Putamen (tissue), 1 donor: ENCODE measurements at regions not wholly inside any gene's neighbourhood (a gene's known extent, or its start where the extent isn't known, plus 50 kb on each side); places are given as distances from the start of the nearest gene placed in this dataset.

Experiments
- DNase-seq: peaks from one replicate; pipeline ENCODE4 v3.0.0-alpha.2; 2016; ENCODE audit warnings: low spot score

GRCh38 chr1:235011599-235012435 lies 116.8 kb downstream of the TOMM20 start:
- DNase-seq = no peak

DNA sequence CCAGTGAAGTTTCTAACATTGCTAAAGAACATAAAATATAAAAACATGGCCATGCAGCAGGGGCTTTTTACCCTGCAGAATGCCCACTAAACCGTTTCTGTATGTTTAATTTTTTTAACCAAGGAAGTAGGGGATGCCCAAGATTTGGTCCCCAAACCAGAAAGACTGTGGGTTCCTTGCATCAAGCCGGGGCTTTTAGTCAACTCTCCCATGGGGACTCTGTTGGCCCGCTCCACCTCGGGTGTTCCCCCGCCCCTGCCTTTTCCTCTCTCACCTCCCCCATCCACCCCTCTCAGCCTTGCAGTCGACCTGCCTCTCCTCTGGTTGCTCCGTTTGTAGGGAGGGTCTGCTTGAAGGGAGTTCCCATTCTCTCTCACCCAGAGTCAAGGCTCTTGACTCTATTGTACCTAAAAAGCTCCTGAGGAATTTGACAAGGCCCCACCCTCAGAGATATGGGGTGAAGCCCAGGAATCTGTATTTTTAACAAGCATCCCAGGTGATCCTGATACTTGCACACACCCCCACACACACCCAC lies 117.5 kb downstream of the TOMM20 start:
- DNase-seq = no peak

- DNase-seq = no peak
These were observed 118.9 kb downstream of the TOMM20 start for GRCh38 chr1:235009561-235010306.

- no peak for DNase-seq
These were observed 119.6 kb downstream of the TOMM20 start for GRCh38 chr1:235009074-235009473.

GRCh38 chr1:235008239-235008638 lies 120.4 kb downstream of the TOMM20 start:
- no peak for DNase-seq

DNA sequence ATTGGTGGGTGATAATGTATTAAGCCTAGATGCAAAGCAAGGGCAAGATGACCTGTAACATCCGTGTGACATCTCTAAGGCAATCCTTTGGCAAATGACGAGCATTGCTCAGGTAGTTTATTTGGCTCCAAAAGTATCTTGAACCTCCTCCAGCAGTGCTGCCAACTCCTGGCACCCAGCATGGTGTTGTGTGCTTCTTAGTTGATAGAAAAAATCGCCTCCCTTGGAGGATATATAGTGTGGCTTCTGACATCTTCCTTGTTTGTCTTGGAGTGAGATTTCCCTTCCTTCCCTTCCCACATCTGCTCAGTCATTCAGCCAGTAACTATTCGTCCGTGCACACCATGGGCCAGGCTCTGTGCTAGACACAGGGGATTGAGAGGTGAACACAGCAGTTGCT lies 121.8 kb downstream of the TOMM20 start:
- DNase-seq = no peak

DNA sequence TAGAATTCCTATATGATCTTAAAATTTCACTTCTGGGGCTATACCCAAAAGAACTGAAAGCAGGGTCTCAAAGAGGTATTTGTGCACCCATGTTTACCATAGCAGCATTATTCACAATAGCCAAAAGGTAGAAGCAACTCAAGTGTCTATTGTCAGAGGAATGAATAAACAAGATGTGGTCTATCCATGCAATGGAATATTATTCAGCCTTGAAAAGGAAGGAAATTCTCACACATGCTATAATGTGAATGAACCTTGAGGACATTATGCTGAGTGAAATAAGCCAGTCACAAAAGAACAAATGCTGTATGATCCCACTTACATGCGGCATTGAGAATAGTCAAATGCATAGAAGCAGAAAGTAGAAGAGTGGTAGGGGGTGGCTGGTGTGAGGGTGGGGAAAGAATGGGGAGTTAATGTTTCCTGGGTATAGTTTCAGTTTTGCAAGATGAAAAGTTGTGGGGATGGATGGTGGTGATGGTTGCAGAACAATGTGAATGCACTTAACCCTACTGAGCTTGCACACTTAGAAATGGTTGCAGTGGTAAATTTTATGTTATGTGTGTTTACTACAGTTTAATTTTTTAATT lies 122.4 kb downstream of the TOMM20 start:
- no peak for DNase-seq

GRCh38 chr1:235004840-235005391 lies 123.7 kb downstream of the TOMM20 start:
- no peak for DNase-seq

- DNase-seq = no peak
These were observed 124.4 kb downstream of the TOMM20 start for GRCh38 chr1:235004276-235004675.

GRCh38 chr1:235002706-235003300 lies 125.8 kb downstream of the TOMM20 start:
- no peak for DNase-seq

- no peak for DNase-seq
These were observed 129.1 kb downstream of the TOMM20 start for GRCh38 chr1:234999513-234999940.

GRCh38 chr1:234997896-234998741 lies 130.5 kb downstream of the TOMM20 start:
- no peak for DNase-seq

DNA sequence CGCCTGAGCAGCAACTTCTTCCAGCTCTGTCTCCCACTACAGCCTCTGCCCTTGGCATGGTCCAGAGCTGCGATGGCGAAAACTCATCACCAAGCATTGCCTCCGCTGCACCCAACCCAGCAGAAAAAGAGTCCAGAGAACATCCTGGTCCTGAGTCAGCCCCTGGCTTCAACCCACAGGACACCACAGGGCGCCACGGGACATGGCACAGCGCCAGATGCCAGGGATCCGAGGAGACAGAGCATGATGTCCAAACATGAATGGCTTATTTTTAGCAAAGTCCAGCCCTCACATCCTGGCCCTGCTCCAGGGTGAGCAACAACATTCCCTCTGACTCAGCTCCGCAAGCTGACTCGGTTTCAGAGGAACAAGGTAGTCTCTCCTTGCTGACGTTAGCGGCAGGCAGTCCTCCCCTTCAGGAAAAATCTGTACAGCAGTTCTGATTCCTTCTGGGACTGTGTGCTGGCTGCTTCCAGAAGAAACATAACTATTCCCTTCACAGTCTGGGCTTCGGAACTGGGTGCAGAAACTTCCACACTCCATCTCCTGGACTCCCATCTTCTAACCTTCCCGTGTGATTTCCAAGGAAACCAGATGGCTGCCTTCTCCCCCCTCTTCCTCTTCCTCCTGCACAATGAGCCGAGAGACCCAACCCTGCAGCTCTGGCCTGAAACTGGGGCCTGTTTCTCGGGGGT lies 131.3 kb downstream of the TOMM20 start:
- DNase-seq = peak; percentile 88

DNA sequence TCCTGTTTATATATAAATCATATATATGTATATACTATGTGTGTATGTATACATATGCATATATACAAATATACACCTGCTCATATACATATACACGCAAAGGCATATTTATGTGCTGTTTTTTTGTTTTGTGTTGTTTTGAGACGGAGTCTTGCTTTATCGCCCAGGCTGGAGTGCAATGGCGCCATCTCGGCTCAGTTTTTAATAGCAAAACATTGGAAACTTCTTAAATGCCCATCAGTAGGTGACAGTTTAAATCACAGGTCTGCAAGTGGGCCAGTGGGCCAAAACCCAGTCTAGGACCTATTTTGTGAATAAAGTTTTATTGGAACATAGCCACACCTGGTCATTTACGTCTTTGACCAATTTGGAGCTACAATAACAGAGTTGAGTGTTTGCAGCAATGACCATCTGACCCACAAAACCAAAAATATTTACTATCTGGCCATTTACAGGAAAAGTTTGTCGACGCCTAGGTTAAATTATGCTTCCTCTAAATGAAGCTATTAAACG lies 132.3 kb downstream of the TOMM20 start:
- no peak for DNase-seq

- no peak for DNase-seq
These were observed 134.0 kb downstream of the TOMM20 start for GRCh38 chr1:234994436-234995295.

GRCh38 chr1:234992065-234992464 lies 136.6 kb downstream of the TOMM20 start:
- DNase-seq = no peak

DNA sequence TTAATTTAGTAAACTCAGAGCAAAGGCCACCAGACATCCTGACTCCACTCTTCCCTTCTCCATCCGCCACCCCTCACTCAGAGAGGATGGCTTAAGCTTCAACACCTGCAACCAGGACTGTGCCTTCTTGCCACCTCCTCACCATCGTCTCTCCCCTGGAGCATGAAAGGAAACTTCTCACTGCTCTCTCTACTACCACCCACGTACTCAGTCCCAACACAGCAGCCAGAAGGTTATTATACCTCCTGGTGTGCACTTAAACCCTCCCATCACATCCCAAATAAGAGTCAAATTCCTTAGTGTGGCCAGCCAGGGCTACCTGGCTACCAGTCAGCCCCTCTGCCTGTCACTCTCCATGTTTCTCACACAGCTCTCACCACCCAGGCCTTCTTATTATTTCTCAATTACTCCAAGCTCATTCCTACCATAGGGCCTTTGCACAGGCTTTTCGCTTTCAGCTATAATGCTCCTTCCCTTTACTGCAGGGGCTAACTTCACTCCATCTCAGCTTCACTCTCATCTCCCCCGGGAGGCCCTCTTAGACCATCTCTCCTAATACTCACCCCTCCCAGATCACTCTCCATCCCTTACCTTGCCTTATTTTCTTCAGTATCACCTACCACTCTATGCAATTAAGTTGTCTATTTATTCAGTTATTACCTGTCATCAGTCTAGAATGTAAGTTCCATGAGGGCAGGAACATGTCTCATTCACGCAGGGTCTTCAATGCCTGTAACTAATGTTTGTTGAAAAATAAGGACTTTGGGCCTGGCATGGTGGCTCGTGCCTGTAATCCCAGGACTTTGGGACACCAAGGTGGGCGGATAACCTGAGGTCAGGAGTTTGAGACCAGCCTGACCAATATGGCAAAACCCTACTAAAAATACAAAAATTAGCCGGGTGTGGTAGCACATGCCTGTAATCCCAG lies 137.5 kb downstream of the TOMM20 start:
- DNase-seq = no peak

DNA sequence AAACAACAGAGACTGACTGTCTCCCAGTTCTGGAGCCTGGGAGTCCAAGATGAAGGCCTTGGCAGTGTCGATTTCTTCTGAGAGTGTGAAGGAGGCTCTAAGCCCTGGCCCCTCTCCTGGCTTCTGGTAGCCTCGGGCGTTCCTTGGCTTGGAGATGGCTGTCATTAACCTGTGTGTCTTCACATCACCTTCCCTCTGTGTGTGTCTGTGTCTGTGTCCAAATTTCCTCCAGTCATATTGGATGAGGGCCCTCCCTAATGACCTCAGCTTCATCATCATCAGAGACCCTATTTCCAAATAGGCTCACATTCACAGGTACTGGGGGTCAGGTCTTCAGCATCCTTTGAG lies 138.3 kb downstream of the TOMM20 start:
- no peak for DNase-seq
